Activated CD8-positive, alpha-beta memory T cell treated with anti-CD3 and anti-CD28 coated beads for 36 hours (primary cell): ENCODE measurements at regions not wholly inside any gene's neighbourhood (a gene's known extent, or its start where the extent isn't known, plus 50 kb on each side); places are given as distances from the start of the nearest gene placed in this dataset.
"Not testable (repeated sequence)": the region's sequence is repeated elsewhere in the genome, so short reads cannot be mapped to it uniquely, and the experiment has no call there.

Experiments used
- CTCF ChIA-PET: fragments of 350-600 bp; sonication (Branson Sonifier 250); formaldehyde crosslinking; loops from one replicate; lab custom pipeline; 2021; ENCODE audit warnings: antibody characterized with exemption; lab: Charles Lee
- POLR2A ChIA-PET: fragments of 350-600 bp; sonication (Branson Sonifier 250); formaldehyde crosslinking; loops from one replicate; lab custom pipeline; 2021; ENCODE audit warnings: antibody characterized with exemption; lab: Charles Lee

DNA sequence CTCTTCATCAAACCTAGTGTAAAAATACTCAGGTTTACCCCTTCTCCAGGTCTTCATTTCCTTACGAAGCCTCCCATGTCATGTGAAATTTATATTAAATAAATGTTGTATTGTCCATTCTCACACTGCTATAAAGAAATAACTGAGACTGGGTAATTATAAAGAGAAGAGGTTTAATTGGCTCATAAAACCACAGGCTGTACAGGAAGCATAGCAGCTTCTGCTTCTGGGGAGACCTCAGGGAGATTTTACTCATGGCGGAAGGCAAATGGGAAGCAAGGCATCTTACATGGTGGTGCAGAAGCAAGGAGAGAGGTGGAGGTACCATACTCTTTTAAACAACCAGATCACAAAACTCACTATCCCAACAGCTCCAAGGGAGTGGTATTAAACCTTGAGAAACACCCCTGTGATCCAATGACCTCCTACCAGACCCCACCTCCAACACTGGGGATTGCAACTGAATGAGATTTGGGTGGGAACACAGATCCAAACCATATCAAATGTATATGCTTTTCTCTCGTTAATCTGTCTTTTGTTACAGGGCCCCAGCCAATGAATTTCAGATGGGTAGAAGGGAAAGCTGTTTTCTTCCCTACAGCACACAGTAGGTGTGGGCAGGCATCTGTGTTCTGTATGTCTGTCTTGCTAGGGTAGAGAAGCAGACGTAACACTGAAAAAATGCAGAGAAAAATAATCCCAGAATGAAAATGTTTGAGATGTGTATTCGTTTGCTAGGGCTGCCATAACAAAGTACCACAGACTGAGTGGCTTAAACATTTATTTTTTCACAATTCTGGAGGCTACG lies 88.0 kb upstream of the BTN3A2 start:
- POLR2A ChIA-PET = no interaction called here
- CTCF ChIA-PET = no interaction called here

DNA sequence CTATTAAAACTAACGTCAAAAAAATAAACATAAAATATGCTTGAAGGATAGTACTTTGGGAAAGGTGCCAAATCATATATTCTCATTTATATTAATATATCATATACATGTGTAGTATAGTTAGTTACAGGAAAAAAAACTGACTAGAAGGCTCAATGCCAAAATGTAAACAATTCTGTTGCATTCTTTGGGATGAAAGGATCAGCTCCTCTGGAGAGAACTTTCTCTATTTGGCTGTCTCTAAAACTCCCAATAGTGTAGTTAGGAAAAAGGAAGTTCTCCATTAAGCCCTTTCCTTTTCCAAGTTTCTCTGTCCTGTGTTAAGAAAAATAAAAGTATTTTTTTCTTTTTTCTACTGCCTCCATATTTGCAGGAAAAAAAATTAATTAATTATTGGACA lies 86.5 kb upstream of the BTN3A2 start:
- CTCF ChIA-PET = no interaction called here
- POLR2A ChIA-PET = no interaction called here

DNA sequence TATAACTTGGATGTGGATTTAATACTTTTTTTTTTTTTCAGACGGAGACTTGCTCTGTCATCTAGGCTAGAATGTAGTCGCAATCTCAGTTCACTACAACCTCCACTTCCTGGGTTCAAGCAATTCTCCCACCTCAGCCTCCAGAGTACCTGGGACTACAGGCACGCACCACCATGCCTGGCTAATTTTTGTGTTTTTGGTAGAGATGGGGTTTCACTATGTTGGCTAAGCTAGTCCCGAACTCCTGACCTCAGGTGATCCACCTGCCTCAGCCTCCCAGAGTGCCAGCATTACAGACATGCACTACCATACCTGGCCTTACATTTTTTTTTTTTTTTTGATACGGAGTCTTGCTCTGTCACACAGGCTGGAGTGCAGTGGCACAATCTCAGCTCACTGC lies 85.6 kb upstream of the BTN3A2 start:
- POLR2A ChIA-PET = interaction anchor here (0.6 kb wide), 1 partner anchor 1528 kb away, joined by 3 read pairs; a partner anchor contains a TSS
- CTCF ChIA-PET = not testable (repeated sequence)

DNA sequence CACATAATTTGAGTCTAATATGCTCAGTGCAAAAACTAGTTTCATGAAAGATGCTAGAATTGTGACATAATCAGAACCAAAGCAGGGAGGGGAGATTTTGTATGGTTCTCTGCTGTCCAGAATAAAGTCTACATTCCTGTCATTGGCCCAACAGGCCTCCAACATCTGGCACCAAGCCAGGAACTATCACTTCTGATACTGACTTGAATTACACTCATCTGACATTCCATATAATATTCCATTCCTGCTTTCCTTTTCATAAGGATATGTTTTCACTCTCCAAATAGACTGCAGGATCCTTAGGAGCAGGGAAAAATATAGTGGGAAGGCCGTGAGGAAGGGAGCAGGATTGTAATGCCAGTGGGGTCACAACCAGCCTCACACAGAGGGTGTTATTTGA lies 84.6 kb upstream of the BTN3A2 start:
- ChIA-PET CTCF (no interaction called here), POLR2A (no interaction called here)

DNA sequence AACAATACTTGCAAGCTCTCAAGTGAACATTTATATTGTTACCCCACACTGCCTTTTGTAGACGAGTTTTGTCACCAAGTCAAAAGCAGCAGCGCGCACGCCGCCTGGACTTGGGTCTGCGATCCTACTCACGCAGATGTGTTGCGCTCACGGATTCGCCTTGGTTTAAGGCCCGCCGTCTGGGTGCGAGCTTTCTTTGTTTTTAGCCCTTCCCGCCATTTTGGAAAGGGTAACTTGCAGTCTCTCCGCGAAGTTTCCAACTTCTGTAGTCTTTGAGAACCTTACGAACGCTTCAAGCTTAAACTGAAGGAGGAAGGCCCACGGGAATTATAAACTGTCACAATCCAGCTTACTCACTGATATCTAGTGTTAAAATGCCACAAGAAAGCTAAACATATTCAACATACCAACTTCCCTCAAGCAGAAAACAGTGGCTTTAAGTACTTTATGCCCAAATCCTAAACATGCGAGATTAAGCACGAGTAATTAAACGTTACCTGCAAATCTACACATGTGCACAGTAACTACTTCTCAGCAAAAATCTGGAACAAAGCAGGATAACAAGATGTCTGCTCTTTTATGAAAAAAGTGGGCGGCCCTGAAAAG lies 80.4 kb upstream of the BTN3A2 start:
- CTCF ChIA-PET = interaction anchor here (0.8 to 2.5 kb wide), 8 partner anchors 9 to 102 kb away, joined by 3 to 27 read pairs (median 4); a partner anchor contains a TSS
- POLR2A ChIA-PET = interaction anchor here (0.5 to 3.1 kb wide), 25 partner anchors 12 to 863 kb away, joined by 3 to 94 read pairs (median 5); a partner anchor contains a TSS

DNA sequence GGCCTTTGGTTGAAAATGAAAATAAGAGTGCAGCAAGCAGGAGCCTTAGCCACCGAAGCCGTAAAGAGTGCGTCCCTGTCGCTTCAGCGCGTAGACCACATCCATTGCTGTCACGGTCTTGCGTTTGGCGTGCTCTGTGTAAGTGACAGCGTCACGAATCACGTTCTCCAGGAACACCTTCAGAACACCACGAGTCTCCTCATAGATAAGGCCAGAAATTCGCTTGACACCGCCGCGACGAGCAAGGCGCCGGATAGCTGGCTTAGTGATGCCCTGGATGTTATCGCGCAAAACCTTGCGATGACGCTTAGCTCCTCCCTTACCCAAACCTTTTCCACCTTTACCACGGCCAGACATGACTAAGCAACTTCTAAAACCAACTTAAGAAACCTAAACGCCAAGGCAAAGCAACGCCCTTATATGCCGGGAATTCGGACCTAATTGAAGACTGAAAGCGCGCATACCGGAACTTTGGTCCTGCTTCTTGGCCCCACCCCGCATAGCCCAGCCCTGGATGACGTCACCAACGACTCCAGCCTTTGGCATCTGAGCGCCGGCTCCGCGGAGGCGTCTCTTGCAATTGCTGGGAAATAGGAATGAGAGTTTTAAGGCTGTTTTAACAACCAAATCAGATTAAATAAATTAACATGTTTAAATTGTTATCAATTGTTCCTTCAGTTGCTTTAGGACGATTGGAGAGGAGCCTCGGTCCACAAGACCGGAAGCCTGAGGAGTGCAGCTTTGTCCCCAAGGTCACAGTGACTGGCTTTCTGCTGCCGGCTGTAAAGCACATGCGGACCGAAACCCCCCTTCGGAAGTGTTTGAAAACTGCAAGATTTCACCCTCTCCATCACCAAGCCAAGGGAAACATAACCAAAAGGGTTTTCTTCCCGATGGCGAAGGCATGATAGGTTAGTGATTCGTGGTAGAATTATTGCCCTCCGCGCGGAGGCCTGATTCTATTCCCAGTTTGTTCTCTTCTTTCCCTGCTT lies 79.6 kb upstream of the BTN3A2 start:
- POLR2A ChIA-PET = interaction anchor here (0.7 to 3.1 kb wide), 24 partner anchors 13 to 1610 kb away, joined by 3 to 94 read pairs (median 6); a partner anchor contains a TSS
- CTCF ChIA-PET = interaction anchor here (0.8 to 2.5 kb wide), 8 partner anchors 10 to 102 kb away, joined by 3 to 27 read pairs (median 4); a partner anchor contains a TSS

DNA sequence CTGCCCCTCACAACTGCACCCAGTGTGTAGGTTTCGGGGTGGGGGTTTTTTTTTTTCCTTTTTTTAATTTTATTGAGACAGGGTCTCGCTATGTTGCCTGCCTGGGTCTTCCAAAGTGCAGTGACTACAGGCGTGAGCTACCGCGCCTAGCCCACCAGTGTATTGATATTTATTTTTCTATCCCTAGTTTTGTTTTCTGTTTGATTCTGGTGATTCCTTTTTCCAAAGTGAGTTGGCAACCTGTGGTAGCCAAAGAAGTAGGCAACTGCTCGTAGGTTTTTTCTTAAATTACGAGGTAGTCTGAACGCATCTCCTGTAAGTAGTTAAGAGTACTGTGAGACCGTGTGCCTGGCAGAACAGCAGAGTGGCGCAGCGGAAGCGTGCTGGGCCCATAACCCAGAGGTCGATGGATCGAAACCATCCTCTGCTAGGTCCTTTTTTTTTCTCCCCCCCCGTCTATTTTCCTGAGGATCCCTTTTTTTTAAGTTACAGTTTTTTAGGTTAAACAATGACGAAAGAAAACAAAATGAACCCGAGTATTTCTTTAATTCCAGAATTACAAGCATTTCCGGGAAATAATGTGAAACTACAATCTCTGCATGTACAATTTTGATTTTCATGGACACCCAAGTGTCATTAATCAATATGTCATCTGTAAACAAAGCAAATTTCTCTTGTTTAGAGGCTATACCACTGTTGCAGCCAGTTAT lies 78.7 kb upstream of the BTN3A2 start:
- CTCF ChIA-PET = interaction anchor here (2.5 kb wide), 1 partner anchor 14 kb away, joined by 27 read pairs; a partner anchor contains a TSS

DNA sequence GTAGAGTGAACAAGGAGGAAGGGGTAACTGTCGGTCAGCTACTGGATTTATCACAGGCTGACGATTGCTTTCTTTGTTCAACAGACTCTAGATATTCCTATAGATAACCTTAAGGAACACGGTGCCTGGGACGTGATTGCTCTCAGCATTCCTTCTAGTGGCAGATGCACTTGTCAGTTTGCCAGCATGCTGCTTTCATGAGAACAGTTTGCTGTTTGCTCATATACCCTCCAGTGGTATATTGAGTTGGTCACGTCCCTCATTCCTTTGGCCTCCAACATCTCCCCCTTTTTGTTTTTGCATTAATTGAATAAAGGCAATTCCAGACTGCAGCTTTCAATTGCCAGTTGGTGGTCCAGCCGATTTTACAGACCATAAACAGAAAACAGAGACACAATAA lies 76.8 kb upstream of the BTN3A2 start:
- CTCF ChIA-PET = interaction anchor here (0.5 to 0.6 kb wide), 2 partner anchors 34 to 73 kb away, joined by 3 read pairs; no protein-coding TSS in a partner anchor
- POLR2A ChIA-PET = no interaction called here

More for the DNA sequence above, 78.7 kb upstream of the BTN3A2 start:
- POLR2A ChIA-PET = interaction anchor here (0.7 to 3.1 kb wide), 12 partner anchors 13 to 1609 kb away, joined by 3 to 94 read pairs (median 10); a partner anchor contains a TSS

DNA sequence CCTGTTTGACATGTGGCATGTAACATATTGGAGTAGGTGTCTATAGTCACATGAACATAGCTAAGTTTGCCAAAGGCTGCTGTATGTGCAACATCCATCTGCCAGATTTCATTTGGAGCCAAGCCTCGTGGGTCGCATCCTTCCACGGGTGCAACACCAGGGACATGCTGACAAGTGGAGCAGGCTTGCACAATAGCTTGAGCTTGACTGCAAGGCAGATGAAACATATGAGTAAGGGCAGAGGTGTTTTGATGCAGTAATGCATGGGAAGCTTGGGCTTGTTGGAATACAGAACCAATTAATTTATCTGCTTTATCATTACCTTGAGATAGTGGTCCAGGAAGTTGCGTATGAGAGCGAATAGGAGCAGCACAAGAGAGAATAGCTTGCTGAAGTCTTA lies 74.1 kb upstream of the BTN3A2 start:
- CTCF ChIA-PET = no interaction called here
- POLR2A ChIA-PET = no interaction called here

DNA sequence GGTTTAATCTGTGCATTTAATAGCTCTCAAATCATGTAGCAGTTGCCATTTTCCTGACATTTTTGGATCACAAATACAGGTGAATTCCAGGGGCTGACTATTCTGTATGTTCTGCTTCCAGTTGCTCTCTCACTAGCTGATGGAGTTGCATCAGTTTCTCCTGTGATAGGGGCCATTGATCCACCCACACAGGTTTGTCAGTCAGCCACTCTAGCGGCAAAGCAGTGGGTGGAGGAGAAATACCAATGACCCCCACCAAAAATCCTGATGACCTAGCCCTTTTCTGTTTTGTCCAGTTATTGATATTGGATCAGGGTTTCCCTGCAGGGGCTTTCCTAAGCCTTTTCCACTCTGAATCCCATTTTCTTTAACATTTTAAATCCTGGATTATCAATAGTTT lies 72.3 kb upstream of the BTN3A2 start:
- ChIA-PET POLR2A (no interaction called here), CTCF (no interaction called here)

DNA sequence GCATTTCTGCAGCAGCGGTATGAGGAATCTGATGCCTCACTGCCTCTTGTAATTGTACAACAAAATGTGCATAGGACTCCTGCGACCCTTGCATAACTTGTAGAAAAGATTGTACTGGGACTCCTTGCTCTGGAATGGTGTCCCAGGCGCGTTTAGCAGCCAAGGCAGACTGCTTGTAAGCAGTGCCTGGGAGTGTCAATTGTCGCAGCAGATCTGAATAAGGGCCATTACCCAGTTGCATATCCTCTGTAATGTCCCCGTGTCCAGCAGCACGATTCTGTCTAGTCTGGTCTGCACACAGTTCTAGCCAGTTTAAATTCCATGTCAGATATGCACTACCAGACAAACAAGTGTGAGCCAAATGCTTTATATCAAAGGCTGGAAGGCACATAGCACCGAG lies 70.7 kb upstream of the BTN3A2 start:
- POLR2A ChIA-PET = no interaction called here
- CTCF ChIA-PET = no interaction called here

DNA sequence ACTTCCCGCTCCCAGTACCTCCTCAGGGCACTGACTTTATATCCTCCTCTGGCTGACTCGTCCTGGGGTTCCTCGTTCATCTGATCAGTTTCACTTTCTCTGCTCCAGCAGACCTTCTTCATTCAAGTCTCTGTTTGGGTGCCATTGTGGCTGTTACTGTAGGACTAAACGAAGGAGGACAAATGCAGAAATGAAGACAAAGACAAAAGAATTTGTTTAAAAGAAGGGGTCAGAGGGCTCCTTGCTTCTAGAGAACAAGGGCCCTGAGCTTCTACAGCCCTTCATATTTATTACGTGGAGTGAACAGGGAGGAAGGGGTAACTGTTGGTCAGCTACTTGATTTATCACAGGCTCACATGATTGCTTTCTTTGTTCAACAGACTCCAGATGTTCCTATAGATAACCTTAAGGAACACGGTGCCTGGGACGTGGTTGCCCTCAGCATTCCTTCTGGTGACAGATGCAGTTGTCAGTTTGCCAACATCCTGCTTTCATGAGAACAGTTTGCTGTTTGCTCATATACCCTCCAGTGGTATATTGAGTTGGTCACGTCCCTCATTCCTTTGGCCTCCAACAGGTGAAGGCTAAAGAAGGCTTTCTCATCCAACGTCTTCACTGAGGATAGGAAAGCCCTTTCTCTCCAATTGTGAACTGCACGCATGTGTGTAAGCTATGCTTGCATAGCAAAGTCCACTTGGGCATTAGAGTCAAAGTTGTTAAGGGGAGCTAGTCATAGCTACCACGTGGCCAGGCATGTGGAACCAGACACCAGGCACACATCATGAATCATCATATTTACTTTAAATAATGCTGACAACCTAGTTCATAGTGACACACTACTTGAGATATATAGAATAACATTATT lies 69.1 kb upstream of the BTN3A2 start:
- ChIA-PET POLR2A (interaction anchor here (1.2 kb wide), 1 partner anchor 36 kb away, joined by 3 read pairs; no protein-coding TSS in a partner anchor), CTCF (interaction anchor here (0.9 to 1.4 kb wide), 2 partner anchors 11 to 53 kb away, joined by 3 read pairs; no protein-coding TSS in a partner anchor)

DNA sequence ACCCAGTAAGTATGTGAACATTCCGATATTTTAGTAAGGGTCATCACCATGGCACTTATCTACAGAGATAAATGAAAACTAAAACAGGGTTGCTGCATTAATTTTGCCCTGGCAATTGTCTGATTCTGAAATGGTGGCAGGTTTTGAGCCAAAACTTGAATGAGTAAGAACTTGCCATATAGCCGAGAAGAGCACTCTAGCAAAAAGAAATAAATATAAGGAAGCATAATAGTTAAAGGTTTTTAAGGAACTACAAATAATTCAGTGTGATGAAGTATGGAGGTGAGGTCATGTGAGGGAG lies 68.5 kb upstream of the BTN3A2 start:
- ChIA-PET CTCF (no interaction called here), POLR2A (interaction anchor here (1.2 kb wide), 1 partner anchor 37 kb away, joined by 3 read pairs; no protein-coding TSS in a partner anchor)

DNA sequence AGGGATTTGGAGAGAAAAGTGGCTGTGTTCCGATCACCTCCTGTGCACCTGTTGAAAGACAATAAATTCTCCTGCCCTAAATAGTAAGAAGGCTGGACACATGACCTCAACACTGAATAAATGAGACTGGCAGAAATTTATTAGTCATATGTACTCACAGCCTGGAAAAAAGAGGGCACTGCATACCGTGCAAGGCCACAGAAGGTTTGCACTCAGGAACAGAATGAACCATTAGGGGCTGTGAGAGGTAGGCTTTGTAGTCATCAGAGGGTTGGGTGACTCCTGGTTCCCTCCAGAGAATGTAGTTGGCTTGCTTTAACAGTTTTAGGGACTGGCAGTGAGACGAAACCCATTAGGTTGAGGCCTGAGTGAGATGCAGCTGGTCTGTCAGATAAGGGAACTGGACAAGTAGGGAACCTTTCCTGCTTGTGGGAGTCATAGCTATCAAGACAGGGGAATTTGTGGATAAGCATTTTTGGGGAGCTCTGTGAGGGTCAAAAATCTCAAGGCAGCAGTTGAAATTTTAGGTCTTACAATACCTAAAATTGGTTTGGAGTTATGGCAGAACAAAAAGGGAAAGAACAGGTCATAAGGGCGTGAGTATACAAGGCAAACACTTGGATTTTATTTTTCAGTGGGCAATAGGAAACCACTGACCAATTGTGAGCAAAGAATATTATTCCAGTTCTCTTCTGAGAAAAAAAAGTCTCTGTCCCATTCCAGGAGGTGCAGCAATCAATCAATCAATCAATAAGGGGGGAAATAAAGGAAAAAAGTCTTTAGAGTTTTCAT lies 67.9 kb upstream of the BTN3A2 start:
- POLR2A ChIA-PET = interaction anchor here (1.2 kb wide), 1 partner anchor 38 kb away, joined by 3 read pairs; no protein-coding TSS in a partner anchor
- CTCF ChIA-PET = no interaction called here

DNA sequence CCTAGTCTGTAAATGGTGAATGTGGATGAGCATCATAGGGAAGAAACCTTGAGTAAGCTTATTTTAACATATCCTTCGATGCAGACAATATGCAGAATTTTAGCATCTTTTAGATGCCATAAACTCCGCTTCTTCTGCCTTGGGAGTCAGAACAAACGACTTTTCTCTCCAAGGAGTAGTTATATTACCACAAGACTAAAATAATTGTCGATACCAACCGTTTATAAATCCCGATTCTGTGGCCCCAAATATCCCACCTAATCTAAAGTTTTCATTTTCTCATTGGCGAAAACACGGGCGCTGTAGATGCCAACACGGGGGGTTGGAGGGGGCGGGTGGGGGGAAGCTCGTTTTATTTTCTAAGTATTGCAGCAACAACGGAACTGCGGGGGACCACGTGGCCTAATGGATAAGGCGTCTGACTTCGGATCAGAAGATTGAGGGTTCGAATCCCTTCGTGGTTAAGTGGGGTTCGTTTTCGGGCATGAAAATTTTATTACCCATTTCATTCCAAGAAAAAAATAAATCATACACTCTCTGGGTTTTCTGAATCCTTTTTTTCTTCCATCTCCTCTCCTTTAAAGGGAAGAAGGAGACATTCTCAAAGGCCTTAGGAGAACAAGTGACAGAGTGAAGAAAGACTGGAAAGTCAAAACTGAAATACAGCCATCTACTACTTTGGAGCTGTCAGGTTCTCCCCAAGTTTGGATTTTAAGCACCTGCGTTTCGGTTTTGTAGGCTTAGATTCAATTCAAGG lies 65.5 kb upstream of the BTN3A2 start:
- CTCF ChIA-PET = no interaction called here
- POLR2A ChIA-PET = interaction anchor here (0.6 to 1.0 kb wide), 2 partner anchors 14 to 15 kb away, joined by 3 read pairs; a partner anchor contains a TSS

DNA sequence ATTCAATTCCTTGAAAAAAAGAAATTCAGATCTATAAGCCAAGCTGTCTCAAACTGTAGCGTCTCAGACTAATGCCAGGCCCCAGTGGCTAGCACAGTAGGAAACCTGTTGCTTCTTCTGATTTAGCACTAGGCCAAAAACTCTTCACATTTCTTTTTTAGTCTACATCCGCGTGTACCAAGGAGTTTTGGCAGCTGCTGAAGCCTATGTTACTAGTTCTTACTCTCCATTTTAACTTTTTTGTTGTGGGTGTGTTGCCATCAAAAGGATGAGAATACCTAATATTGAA lies 65.0 kb upstream of the BTN3A2 start:
- CTCF ChIA-PET = no interaction called here
- POLR2A ChIA-PET = interaction anchor here (1.0 kb wide), 1 partner anchor 15 kb away, joined by 3 read pairs; a partner anchor contains a TSS
